NCI-H146 (cell line): ENCODE measurements at regions not wholly inside any gene's neighbourhood (a gene's known extent, or its start where the extent isn't known, plus 50 kb on each side); places are given as distances from the start of the nearest gene placed in this dataset.

Source experiments
- DNase-seq: peaks from one replicate; lab custom pipeline; 2025; lab: John Stamatoyannopoulos, UW

- DNase-seq = no peak
Observed at GRCh38 chr6:105609375-105609991, 206.6 kb upstream of the PREP start.

GRCh38 chr6:105608711-105609374 lies 206.0 kb upstream of the PREP start:
- no peak for DNase-seq

- DNase-seq = no peak
Observed at GRCh38 chr6:105607636-105608621, 205.0 kb upstream of the PREP start.

- DNase-seq = no peak
Observed at GRCh38 chr6:105606831-105607463, 204.1 kb upstream of the PREP start.

GRCh38 chr6:105604587-105604884 lies 201.7 kb upstream of the PREP start:
- no peak for DNase-seq

- no peak for DNase-seq
Observed at GRCh38 chr6:105603788-105604586, 201.1 kb upstream of the PREP start.

- DNase-seq = no peak
Observed at GRCh38 chr6:105601541-105602236, 198.8 kb upstream of the PREP start.

GRCh38 chr6:105600336-105601260 lies 197.7 kb upstream of the PREP start:
- no peak for DNase-seq

- no peak for DNase-seq
Observed at GRCh38 chr6:105598264-105598663, 195.4 kb upstream of the PREP start.

GRCh38 chr6:105596284-105596755 lies 193.4 kb upstream of the PREP start:
- no peak for DNase-seq

- no peak for DNase-seq
Observed at GRCh38 chr6:105595829-105596228, 192.9 kb upstream of the PREP start.

GRCh38 chr6:105594821-105595220 lies 191.9 kb upstream of the PREP start:
- no peak for DNase-seq

- DNase-seq = no peak
Observed at GRCh38 chr6:105593805-105594671, 191.2 kb upstream of the PREP start.

- no peak for DNase-seq
Observed at GRCh38 chr6:105593056-105593690, 190.3 kb upstream of the PREP start.

GRCh38 chr6:105592329-105592728 lies 189.4 kb upstream of the PREP start:
- DNase-seq = no peak

GRCh38 chr6:105591053-105591452 lies 188.2 kb upstream of the PREP start:
- DNase-seq = no peak

GRCh38 chr6:105588123-105588710 lies 185.3 kb upstream of the PREP start:
- DNase-seq = no peak
